ENCODE measurements at regions not wholly inside any gene's neighbourhood (a gene's known extent, or its start where the extent isn't known, plus 50 kb on each side); places are given as distances from the start of the nearest gene placed in this dataset.

- DNase-seq (ENCODE audit: extremely low spot score, unreplicated experiment), result no peak
- Mint-ChIP-seq H3K9me3 (ENCODE audit: unreplicated experiment) (no peaks in the 10 kb centered on the region), H3K4me1 (ENCODE audit: unreplicated experiment) (peaks cover 12% of the 10 kb centered on the region), H3K4me3 (ENCODE audit: unreplicated experiment) (no peak overlapping the region), H3K27ac (ENCODE audit: unreplicated experiment) (no peak overlapping the region), H3K36me3 (ENCODE audit: unreplicated experiment) (no peaks in the 10 kb centered on the region), H3K27me3 (ENCODE audit: unreplicated experiment) (no peaks in the 10 kb centered on the region)
- TF ChIP-seq, protein P1, sequence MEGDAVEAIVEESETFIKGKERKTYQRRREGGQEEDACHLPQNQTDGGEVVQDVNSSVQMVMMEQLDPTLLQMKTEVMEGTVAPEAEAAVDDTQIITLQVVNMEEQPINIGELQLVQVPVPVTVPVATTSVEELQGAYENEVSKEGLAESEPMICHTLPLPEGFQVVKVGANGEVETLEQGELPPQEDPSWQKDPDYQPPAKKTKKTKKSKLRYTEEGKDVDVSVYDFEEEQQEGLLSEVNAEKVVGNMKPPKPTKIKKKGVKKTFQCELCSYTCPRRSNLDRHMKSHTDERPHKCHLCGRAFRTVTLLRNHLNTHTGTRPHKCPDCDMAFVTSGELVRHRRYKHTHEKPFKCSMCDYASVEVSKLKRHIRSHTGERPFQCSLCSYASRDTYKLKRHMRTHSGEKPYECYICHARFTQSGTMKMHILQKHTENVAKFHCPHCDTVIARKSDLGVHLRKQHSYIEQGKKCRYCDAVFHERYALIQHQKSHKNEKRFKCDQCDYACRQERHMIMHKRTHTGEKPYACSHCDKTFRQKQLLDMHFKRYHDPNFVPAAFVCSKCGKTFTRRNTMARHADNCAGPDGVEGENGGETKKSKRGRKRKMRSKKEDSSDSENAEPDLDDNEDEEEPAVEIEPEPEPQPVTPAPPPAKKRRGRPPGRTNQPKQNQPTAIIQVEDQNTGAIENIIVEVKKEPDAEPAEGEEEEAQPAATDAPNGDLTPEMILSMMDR (IDR thresholded peaks at IDR 0.05), result no peak
Observed at GRCh38 chr5:89470658-89471057, 587.7 kb upstream of the MEF2C start.

DNA sequence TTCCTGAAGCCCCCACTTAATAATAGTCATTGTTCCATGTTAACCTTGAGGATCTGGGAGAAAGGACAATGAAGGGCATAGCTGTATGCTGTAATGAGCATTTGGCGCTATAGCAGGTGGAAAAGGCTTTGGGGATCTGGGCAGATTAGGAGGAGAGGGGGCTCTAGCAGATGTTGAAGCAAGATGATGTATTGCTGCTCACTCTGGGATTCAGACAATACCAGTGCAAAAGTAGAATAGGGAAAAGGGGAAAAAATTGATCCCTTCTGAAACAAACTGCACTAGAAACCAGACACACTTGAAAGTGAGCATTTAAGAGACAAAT is 575.3 kb upstream of the MEF2C start:
- Mint-ChIP-seq H3K4me3 (ENCODE audit: unreplicated experiment) (no peak overlapping the region), H3K27ac (ENCODE audit: unreplicated experiment) (peak overlapping the region; percentile 81), H3K27me3 (ENCODE audit: unreplicated experiment) (no peaks in the 10 kb centered on the region), H3K9me3 (ENCODE audit: unreplicated experiment) (no peaks in the 10 kb centered on the region), H3K4me1 (ENCODE audit: unreplicated experiment) (peaks cover 15% of the 10 kb centered on the region), H3K36me3 (ENCODE audit: unreplicated experiment) (no peaks in the 10 kb centered on the region)
- TF ChIP-seq, protein P1 (IDR thresholded peaks at IDR 0.05), result no peak
- no peak for DNase-seq (ENCODE audit: extremely low spot score, unreplicated experiment)

DNA sequence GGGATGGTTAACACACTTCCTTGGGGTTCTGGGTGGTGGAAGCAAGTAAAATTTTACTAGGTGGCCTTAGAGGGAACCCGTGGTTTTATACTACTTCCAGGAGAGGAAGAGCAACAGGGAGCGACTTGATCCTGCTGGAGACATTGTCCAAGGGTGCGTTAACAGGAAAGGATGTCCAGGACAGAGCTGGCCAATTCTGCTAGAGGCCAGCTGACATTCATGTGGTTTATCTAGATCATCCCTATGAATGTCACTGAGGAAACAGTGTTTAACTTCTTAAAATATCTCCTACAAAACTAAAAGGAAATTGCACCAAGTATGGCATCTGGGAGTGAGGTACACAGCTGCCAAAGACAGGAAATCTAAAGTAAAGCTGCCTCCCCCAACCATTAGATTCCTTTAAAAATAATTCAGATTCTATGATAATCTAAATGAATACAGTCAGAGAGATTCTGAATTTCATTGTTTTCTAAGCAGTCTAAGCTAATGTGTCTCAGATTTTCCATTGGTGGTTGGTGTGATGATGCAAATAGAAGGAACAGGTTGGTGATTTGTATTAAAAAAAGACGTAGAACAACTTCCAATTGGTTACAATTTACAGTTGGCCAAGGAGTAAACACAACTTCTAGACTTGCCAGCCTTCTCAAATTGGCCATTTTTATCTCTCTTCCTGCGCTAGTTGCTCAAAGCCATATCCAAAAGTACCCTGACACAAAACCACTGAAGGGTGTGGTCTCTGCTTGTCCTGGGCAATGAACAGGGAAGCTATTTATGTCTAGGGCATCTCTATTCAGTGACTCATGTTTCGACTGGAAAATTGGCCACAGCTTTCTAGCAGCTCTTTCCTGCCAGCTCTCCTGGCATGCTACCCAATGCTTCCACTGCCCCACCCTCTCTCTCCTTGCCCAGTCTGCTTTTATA is 574.7 kb upstream of the MEF2C start:
- DNase-seq (ENCODE audit: extremely low spot score, unreplicated experiment), result no peak
- no peaks in the 10 kb centered on the region for H3K27me3 Mint-ChIP-seq (ENCODE audit: unreplicated experiment)
- TF ChIP-seq, protein P1 (IDR thresholded peaks at IDR 0.05), result no peak
- H3K27ac Mint-ChIP-seq (ENCODE audit: unreplicated experiment), result peak overlapping the region; percentile 81
- H3K4me3 Mint-ChIP-seq (ENCODE audit: unreplicated experiment), result no peak overlapping the region
- H3K9me3 Mint-ChIP-seq (ENCODE audit: unreplicated experiment), result no peaks in the 10 kb centered on the region
- H3K4me1 Mint-ChIP-seq (ENCODE audit: unreplicated experiment), result peaks cover 15% of the 10 kb centered on the region
- no peaks in the 10 kb centered on the region for H3K36me3 Mint-ChIP-seq (ENCODE audit: unreplicated experiment)

GRCh38 chr5:89452081-89452480 is 569.1 kb upstream of the MEF2C start:
- no peak for DNase-seq (ENCODE audit: extremely low spot score, unreplicated experiment)
- H3K9me3 Mint-ChIP-seq (ENCODE audit: unreplicated experiment), result no peaks in the 10 kb centered on the region
- no peak overlapping the region for H3K27ac Mint-ChIP-seq (ENCODE audit: unreplicated experiment)
- no peak overlapping the region for H3K4me3 Mint-ChIP-seq (ENCODE audit: unreplicated experiment)
- peaks cover under 1% of the 10 kb centered on the region for H3K4me1 Mint-ChIP-seq (ENCODE audit: unreplicated experiment)
- TF ChIP-seq, protein P1 (IDR thresholded peaks at IDR 0.05), result no peak
- no peaks in the 10 kb centered on the region for H3K27me3 Mint-ChIP-seq (ENCODE audit: unreplicated experiment)
- H3K36me3 Mint-ChIP-seq (ENCODE audit: unreplicated experiment), result no peaks in the 10 kb centered on the region

- no peak for DNase-seq (ENCODE audit: extremely low spot score, unreplicated experiment)
- TF ChIP-seq, protein P1 (IDR thresholded peaks at IDR 0.05), result no peak
- H3K27me3 Mint-ChIP-seq (ENCODE audit: unreplicated experiment), result no peaks in the 10 kb centered on the region
- H3K36me3 Mint-ChIP-seq (ENCODE audit: unreplicated experiment), result no peaks in the 10 kb centered on the region
- H3K4me3 Mint-ChIP-seq (ENCODE audit: unreplicated experiment), result no peak overlapping the region
- H3K9me3 Mint-ChIP-seq (ENCODE audit: unreplicated experiment), result no peaks in the 10 kb centered on the region
- H3K4me1 Mint-ChIP-seq (ENCODE audit: unreplicated experiment), result no peaks in the 10 kb centered on the region
- no peak overlapping the region for H3K27ac Mint-ChIP-seq (ENCODE audit: unreplicated experiment)
Observed at GRCh38 chr5:89451263-89451662, 568.3 kb upstream of the MEF2C start.
